ENCODE measurements at regions not wholly inside any gene's neighbourhood (a gene's known extent, or its start where the extent isn't known, plus 50 kb on each side); places are given as distances from the start of the nearest gene placed in this dataset.

DNA sequence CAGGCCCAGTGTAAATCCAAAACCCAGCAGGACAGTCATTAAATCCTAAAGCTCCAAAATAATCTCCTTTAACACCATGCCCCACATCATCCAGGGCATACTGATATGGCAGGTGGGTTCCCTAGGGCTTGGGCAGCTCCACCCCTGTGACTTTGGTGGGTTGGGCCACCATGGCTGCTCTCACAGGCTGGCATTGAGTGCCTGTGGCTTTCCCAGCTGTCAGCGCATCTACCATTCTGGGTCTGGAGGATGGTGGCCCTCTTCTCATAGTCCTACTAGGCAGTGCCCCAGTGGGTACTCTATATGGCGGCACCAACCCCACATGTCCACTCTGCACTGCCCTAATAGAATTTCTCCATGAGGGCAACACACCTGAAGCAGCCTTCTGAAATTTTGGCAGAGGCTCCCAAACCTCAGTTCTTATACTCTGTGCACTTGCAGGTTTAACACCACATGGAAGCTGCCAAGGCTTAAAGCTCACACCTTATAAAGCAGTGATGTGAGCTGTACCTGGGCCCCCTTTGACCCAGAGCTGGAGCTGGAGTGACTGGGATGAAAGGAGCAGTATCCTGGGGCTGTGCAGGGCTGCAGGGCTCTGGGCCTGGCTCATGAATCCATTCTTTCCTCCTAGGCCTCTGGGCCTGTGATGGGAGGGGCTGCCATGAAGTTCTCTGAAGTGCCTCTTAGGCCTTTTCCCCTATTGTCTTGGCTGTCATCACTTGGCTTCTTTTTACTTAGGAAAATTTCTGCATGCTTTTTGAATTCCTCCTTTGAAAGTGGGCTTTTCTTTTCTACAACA lies 765.5 kb upstream of the EPHA7 start:
- no peak for TF ChIP-seq CTCF (IDR thresholded peaks at IDR 0.05)
- peak in 1 of 2 donors; percentile 30 for ATAC-seq
- intact Hi-C loops (cut with DNase I), result no loop called here

GRCh38 chr6:94177429-94177828 lies 758.1 kb upstream of the EPHA7 start:
- no peaks in the 10 kb centered on the region for H3K36me3 ChIP-seq
- H3K9me3 ChIP-seq, result no peaks in the 10 kb centered on the region
- no peak for TF ChIP-seq CTCF (IDR thresholded peaks at IDR 0.05)
- H3K4me1 ChIP-seq, result no peaks in the 10 kb centered on the region
- ATAC-seq, result no peak
- H3K27me3 ChIP-seq (ENCODE audit: low read depth), result no peaks in the 10 kb centered on the region
- intact Hi-C loops (cut with DNase I), result no loop called here
- DNase-seq, result no peak
- no peak overlapping the region for H3K4me3 ChIP-seq
- no peak overlapping the region for H3K27ac ChIP-seq

More for the DNA sequence above, 765.5 kb upstream of the EPHA7 start:
- no peaks in the 10 kb centered on the region for H3K4me1 ChIP-seq
- no peaks in the 10 kb centered on the region for H3K27me3 ChIP-seq (ENCODE audit: low read depth)
- DNase-seq, result no peak
- H3K36me3 ChIP-seq, result no peaks in the 10 kb centered on the region
- H3K9me3 ChIP-seq, result no peaks in the 10 kb centered on the region
- no peak overlapping the region for H3K4me3 ChIP-seq
- H3K27ac ChIP-seq, result no peak overlapping the region

DNA sequence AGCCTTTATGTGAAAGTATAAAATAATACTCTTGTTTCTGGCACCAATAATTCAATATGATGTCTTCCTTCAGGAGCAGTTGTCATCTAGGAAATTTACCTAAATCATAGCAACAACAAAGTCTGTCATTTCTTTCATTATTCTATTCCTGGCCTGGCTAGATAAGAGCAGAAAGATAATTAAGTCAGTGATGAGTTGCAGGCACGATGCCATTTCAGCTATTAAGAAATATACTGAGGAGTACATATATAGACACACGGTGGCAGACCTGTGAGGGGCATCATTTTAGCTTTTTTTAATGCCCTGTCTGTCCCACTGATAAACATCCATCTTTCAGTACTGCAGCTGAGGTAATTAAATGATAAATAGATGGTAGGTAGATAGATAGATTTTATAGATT lies 756.1 kb upstream of the EPHA7 start:
- no peaks in the 10 kb centered on the region for H3K9me3 ChIP-seq
- DNase-seq (no peak), ATAC-seq (no peak)
- H3K4me1 ChIP-seq, result no peaks in the 10 kb centered on the region
- no peak overlapping the region for H3K4me3 ChIP-seq
- TF ChIP-seq CTCF (IDR thresholded peaks at IDR 0.05), result no peak
- H3K36me3 ChIP-seq, result no peaks in the 10 kb centered on the region
- intact Hi-C loops (cut with DNase I), result no loop called here
- H3K27ac ChIP-seq, result no peak overlapping the region
- no peaks in the 10 kb centered on the region for H3K27me3 ChIP-seq (ENCODE audit: low read depth)

- ATAC-seq, result no peak
- Histone ChIP-seq H3K36me3 (no peaks in the 10 kb centered on the region), H3K27me3 (ENCODE audit: low read depth) (no peaks in the 10 kb centered on the region), H3K4me3 (no peak overlapping the region), H3K4me1 (no peaks in the 10 kb centered on the region), H3K9me3 (no peaks in the 10 kb centered on the region), H3K27ac (no peak overlapping the region)
- TF ChIP-seq CTCF (IDR thresholded peaks at IDR 0.05), result no peak
- DNase-seq, result no peak
- intact Hi-C loops (cut with DNase I), result no loop called here
These were observed 744.5 kb upstream of the EPHA7 start for GRCh38 chr6:94163877-94164276.

DNA sequence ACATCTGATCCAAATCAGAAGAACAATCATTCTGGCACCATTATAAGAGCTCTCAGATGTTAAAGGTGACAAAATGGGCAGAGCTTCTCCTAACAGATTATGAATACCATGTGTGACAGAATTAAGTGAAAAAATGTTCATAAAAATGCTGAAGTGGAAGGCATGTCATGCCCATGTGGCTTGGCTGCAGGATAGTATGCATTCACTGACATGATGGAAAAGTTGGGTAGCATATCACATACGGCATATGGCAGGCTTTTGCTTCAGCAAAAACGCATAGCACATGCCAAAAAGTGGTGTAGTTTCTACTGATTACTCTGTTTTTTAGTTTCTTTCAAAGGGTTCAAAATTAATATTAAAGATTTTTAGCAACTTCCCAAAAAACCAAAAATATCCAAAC lies 731.5 kb upstream of the EPHA7 start:
- Histone ChIP-seq H3K4me1 (no peaks in the 10 kb centered on the region), H3K9me3 (no peaks in the 10 kb centered on the region), H3K27me3 (ENCODE audit: low read depth) (no peaks in the 10 kb centered on the region), H3K4me3 (no peak overlapping the region), H3K36me3 (no peaks in the 10 kb centered on the region), H3K27ac (no peak overlapping the region)
- no peak for DNase-seq
- no peak for ATAC-seq
- intact Hi-C loops (cut with DNase I), result no loop called here
- TF ChIP-seq CTCF (IDR thresholded peaks at IDR 0.05), result no peak
